GM21381 (cell line): ENCODE measurements at regions not wholly inside any gene's neighbourhood (a gene's known extent, or its start where the extent isn't known, plus 50 kb on each side); places are given as distances from the start of the nearest gene placed in this dataset.

Source experiments
- ATAC-seq: cut with Tn5 transposase; IDR thresholded peaks from one replicate; pipeline ENCODE4 v1.9.1; 2021; ENCODE audit warnings: mild to moderate bottlenecking, moderate library complexity; ENCODE audit not compliant: unreplicated experiment

GRCh38 chr11:19382131-19382611, 141.4 kb upstream of the E2F8 start:
- ATAC-seq = no peak

- no peak for ATAC-seq
Measured at GRCh38 chr11:19380375-19380774, 139.6 kb upstream of the E2F8 start.

DNA sequence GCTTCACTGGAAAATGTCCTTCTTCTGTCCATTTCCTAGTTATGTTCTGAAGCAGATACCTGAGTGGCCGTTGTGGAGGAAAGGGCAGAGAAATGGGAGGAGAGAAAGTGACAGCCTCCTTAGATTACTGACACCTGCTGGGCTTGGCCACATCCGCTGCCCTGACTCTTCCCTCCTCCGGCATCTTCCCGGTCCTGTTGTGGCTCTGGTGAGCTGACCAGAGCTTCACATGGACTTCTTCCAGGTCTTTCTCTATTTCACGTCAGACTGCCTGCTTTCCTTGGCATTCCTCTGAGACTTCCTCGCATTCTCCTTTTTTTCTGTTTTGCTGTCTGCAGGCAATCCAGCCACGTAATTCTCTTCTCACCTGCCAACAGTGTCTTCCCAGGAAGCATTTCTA, 138.7 kb upstream of the E2F8 start:
- ATAC-seq = no peak

DNA sequence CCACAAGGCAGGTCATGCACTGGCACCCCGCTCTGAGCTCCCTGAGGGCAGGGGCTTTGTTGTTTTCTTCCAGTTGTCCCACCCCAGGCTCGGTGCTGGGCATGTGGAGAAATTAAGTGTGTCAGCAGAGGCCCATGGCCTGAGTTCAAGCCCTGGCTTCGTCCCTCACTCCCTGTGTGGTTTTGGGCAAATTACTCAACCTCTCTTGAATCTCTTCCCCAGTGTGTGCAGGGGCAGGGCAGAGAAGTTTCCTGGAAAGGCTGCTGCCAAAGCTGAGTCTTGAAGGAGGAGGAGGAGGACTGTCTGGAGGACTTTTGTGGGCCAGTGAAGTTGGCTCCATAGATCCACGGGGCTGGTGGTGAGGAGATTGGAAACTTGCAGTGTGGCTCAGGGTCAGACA, 138.1 kb upstream of the E2F8 start:
- no peak for ATAC-seq

DNA sequence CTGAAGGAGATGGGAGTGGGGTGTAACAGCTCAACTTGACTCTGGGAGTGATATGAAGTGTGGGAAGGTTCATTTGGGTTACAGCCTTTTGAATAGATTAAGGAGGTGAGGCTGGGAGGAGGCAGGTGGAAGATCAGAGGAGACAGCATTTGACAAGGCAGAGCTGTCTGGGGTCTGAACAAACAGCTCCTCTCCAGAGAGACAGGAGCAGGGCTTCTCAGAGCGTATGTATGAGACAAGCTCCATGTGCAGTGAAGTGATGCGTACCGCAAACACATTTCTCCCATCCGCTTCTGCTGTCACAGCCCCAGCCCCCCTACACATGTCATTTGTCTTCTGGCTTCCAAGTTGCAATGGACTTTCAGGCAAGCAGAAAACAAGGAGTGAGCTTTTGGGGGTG, 137.1 kb upstream of the E2F8 start:
- no peak for ATAC-seq

GRCh38 chr11:19375440-19375839, 134.7 kb upstream of the E2F8 start:
- no peak for ATAC-seq

- no peak for ATAC-seq
Measured at GRCh38 chr11:19374151-19374569, 133.4 kb upstream of the E2F8 start.

- ATAC-seq = no peak
Measured at GRCh38 chr11:19372381-19372780, 131.6 kb upstream of the E2F8 start.

DNA sequence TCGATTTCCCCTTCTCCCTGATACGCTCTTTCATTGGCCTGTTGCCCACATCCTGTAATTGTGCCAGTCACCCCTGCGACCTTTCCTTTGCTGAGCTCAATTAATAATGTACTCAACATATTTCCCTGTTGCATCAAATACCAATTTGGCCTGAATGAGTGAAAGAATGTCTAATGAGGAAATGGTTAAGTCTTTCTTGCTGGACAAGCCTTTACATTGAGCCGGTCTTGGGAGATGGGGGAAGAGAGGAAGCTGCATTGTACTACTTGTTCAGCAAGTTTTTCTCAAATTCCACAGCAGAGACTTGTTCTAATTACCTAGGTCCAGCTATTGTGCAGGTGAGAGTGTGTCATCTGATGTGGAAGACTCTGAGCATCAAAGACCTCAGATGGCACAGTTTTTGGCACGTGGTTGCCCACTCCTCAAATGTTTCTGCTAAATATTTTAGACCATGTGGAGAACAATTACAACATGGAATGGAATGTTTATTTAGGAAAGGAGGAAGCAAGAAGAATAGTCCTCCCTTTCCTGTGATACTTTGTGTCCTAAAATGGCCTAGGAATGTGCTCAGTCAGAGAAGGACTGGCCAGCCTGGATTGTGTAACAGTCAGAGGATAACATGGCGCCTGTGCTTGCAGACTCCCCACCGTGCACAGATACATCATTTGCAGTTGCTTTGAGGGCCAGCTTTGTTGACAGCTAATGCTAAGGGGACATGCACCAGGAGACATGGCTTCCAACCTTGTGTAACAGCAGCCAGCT, 129.5 kb upstream of the E2F8 start:
- no peak for ATAC-seq

DNA sequence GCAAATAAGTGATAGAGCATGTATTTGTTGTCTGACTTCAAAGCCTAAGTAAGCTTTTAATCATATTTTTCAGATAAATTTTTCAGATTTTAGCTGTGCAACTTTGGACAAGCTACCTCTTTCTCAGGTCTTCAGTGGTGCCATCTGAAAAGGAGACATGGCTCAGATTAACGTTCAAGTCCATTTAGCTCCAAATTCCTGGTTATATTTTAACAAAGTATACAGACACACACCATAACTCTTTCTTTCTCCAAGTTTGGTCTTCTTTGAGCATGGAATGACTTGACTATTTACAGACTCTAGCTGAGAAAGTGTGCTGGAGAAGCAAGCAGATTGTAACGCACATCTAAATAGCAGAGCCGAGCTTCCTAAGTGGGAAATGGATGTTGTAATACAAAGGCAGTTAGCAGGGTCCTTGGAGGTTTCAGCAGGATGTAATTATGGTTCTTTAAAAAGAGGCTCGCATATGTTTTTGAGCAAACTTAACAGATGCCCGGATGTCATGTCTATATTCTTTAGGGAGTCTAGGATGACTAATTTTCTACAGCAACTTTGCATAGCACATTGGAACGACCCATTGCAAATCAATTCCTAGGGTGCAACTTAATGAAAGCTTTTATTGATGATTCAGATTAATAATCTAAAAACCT, 128.1 kb upstream of the E2F8 start:
- no peak for ATAC-seq

GRCh38 chr11:19366992-19367709, 126.4 kb upstream of the E2F8 start:
- no peak for ATAC-seq

- ATAC-seq = no peak
Measured at GRCh38 chr11:19365743-19366410, 125.1 kb upstream of the E2F8 start.

GRCh38 chr11:19359221-19360000, 118.7 kb upstream of the E2F8 start:
- no peak for ATAC-seq

- ATAC-seq = no peak
Measured at GRCh38 chr11:19357943-19358342, 117.2 kb upstream of the E2F8 start.

GRCh38 chr11:19355601-19356000, 114.9 kb upstream of the E2F8 start:
- ATAC-seq = no peak

DNA sequence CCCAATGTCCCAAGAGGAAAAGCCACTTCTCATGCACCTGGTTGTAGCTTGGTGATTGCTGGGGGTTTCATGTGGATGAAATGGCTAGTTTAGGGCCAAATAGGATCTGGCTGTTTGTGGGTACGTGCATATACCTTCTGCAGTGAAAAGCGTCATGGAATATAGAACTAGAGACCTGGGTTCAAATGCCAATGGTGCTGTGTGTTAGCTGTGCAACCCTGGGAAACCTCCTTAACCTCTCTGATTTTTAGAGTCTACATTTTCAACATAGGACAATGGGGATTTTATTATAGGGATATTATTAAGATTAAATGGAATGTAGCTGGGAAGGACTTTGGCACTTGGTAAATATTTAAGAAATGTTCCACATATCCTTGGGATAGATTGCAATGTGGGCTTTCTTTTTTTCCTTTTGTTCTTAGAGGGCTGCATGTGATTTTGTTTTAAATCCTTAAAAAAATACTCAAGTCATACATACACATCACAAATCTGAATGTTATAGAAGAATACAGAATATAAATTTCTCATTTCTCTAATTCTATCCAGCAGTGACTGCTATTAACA, 112.6 kb upstream of the E2F8 start:
- ATAC-seq = no peak

- ATAC-seq = no peak
Measured at GRCh38 chr11:19352771-19353160, 112.0 kb upstream of the E2F8 start.

- ATAC-seq = no peak
Measured at GRCh38 chr11:19352072-19352770, 111.5 kb upstream of the E2F8 start.

- no peak for ATAC-seq
Measured at GRCh38 chr11:19351426-19351825, 110.7 kb upstream of the E2F8 start.

- no peak for ATAC-seq
Measured at GRCh38 chr11:19350160-19350559, 109.4 kb upstream of the E2F8 start.
